ENCODE measurements at regions not wholly inside any gene's neighbourhood (a gene's known extent, or its start where the extent isn't known, plus 50 kb on each side); places are given as distances from the start of the nearest gene placed in this dataset.
A peak's percentile ranks its signal among the peaks of the same experiment; 100 is the strongest.

DNA sequence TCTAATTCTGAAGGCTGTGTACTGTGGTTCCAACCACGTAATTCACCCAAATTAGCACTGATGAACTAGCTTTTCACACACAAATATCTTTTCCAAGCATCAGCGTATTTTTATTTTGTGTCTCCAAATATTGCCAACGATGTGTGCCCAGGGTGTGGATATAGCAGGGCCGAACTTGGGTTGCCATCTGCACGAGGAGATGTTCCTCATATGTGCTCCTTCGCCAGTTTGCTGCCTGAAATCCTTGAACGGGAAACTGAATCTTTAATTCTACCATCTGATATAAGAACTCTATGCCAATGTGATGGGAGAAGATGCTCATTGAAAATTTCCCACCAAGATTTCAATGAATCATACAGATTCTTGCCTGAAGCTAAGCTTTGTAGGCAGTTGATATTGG is 121.5 kb upstream of the ZNF438 start:
- no peak overlapping the region for H3K4me3 ChIP-seq (ENCODE audit: low read depth in 1 of 3, low read length in 3 of 3)
- FAIRE-seq: no peak
- H3K27me3 ChIP-seq (ENCODE audit: control insufficient read depth in 3 of 3, insufficient read depth in 3 of 3, low read length in 3 of 3): no peaks in the 10 kb centered on the region
- DNase-seq: no peak
- no peak overlapping the region for H3K27ac ChIP-seq (ENCODE audit: low read depth in 1 of 3, low read length in 2 of 3)
- no peaks in the 10 kb centered on the region for H3K9me3 ChIP-seq (ENCODE audit: control insufficient read depth in 2 of 2, insufficient read depth in 1 of 2, low read depth in 1 of 2, low read length in 1 of 2)
- WGBS, 3 donors: 90 to 91% (median 90%) methylated on average over 7 of the region's 7 CpGs
- no peaks in the 10 kb centered on the region for H3K4me1 ChIP-seq (ENCODE audit: control insufficient read depth in 3 of 3, insufficient read depth in 2 of 3, low read depth in 1 of 3, low read length in 2 of 3)
- no peaks in the 10 kb centered on the region for H3K36me3 ChIP-seq (ENCODE audit: control insufficient read depth in 3 of 3, insufficient read depth in 2 of 3, low read depth in 1 of 3, low read length in 3 of 3)

DNA sequence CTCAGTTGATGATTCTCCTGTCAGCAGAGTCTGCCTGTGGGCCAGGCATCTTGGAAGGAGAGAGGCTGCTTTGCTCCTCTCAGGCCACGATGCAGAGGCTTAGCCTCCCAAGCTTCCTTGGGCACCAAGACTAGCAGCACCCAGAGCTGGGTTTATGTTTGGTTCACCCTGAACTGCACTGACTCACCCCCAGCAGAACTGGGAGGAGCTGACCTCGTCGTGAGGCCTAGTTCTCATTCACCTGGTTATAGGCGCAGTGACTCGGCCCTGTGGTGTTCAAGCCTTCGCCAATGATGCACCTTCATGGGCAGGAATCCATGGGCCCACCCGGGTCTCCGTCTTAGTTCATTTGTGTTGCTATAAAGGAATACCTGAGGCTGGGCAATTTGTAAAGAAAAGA is 122.0 kb upstream of the ZNF438 start:
- no peaks in the 10 kb centered on the region for H3K4me1 ChIP-seq (ENCODE audit: control insufficient read depth in 3 of 3, insufficient read depth in 2 of 3, low read depth in 1 of 3, low read length in 2 of 3)
- no peaks in the 10 kb centered on the region for H3K9me3 ChIP-seq (ENCODE audit: control insufficient read depth in 2 of 2, insufficient read depth in 1 of 2, low read depth in 1 of 2, low read length in 1 of 2)
- H3K27ac ChIP-seq (ENCODE audit: low read depth in 1 of 3, low read length in 2 of 3): no peak overlapping the region
- H3K27me3 ChIP-seq (ENCODE audit: control insufficient read depth in 3 of 3, insufficient read depth in 3 of 3, low read length in 3 of 3): no peaks in the 10 kb centered on the region
- WGBS, 3 donors: 88 to 92% (median 88%) methylated on average over 8 of the region's 8 CpGs
- H3K36me3 ChIP-seq (ENCODE audit: control insufficient read depth in 3 of 3, insufficient read depth in 2 of 3, low read depth in 1 of 3, low read length in 3 of 3): no peaks in the 10 kb centered on the region
- no peak overlapping the region for H3K4me3 ChIP-seq (ENCODE audit: low read depth in 1 of 3, low read length in 3 of 3)
- DNase-seq (no peak), FAIRE-seq (no peak)

GRCh38 chr10:31154996-31155395 is 123.3 kb upstream of the ZNF438 start:
- Histone ChIP-seq H3K36me3 (ENCODE audit: control insufficient read depth in 3 of 3, insufficient read depth in 2 of 3, low read depth in 1 of 3, low read length in 3 of 3) (no peaks in the 10 kb centered on the region), H3K4me1 (ENCODE audit: control insufficient read depth in 3 of 3, insufficient read depth in 2 of 3, low read depth in 1 of 3, low read length in 2 of 3) (no peaks in the 10 kb centered on the region), H3K27ac (ENCODE audit: low read depth in 1 of 3, low read length in 2 of 3) (no peak overlapping the region), H3K27me3 (ENCODE audit: control insufficient read depth in 3 of 3, insufficient read depth in 3 of 3, low read length in 3 of 3) (no peaks in the 10 kb centered on the region), H3K9me3 (ENCODE audit: control insufficient read depth in 2 of 2, insufficient read depth in 1 of 2, low read depth in 1 of 2, low read length in 1 of 2) (no peaks in the 10 kb centered on the region), H3K4me3 (ENCODE audit: low read depth in 1 of 3, low read length in 3 of 3) (no peak overlapping the region)
- FAIRE-seq: no peak
- WGBS, 3 donors: 59 to 68% (median 64%) methylated on average over 3 of the region's 3 CpGs
- no peak for DNase-seq

DNA sequence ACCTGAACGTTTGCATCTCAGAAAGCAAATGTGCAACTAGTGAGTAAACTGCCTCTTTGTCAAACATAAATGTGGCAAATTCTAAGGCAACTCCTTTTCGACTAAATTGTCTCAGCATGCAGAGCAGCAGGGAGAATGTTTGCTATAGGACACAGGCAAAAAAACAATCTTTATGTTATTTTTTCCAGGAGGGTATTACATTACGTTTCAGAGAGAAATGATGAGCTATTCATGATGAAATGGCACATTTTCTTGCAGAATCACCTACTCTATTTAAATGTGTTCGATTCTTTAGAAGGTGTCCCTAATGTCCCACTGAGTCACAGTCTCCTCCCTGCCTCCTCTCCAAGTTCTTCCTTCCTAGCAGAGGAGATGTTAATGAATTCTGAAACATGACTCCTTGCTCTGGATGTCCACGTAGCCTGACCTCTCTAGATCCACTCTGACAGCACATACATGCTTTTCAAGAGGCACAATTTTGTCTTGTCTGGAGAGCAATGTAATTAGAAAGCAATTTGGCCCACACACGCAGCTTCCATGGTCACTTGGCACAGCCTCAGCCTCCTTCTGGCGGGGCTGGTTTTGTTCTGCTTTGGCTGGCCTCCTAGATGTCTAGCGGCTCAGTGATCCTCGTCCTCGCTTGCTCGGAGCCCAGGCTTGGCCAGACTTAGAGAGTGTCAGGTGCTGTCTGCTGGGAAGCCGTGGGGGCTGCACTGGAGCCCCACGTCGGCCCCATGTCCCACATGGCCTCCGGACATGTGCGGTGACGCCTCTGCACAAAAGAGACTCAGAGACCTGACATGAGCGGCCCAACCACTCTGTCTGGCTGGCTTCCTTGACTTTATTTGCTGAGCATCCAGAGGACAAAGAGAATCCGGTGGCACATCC is 125.7 kb upstream of the ZNF438 start:
- H3K9me3 ChIP-seq (ENCODE audit: control insufficient read depth in 2 of 2, insufficient read depth in 1 of 2, low read depth in 1 of 2, low read length in 1 of 2): no peaks in the 10 kb centered on the region
- no peaks in the 10 kb centered on the region for H3K27me3 ChIP-seq (ENCODE audit: control insufficient read depth in 3 of 3, insufficient read depth in 3 of 3, low read length in 3 of 3)
- H3K4me1 ChIP-seq (ENCODE audit: control insufficient read depth in 3 of 3, insufficient read depth in 2 of 3, low read depth in 1 of 3, low read length in 2 of 3): no peaks in the 10 kb centered on the region
- H3K4me3 ChIP-seq (ENCODE audit: low read depth in 1 of 3, low read length in 3 of 3): no peak overlapping the region
- peak overlapping the region in 2 of 3 donors; percentile 37 to 57 for H3K27ac ChIP-seq (ENCODE audit: low read depth in 1 of 3, low read length in 2 of 3)
- WGBS, 3 donors: 58 to 72% (median 69%) methylated on average over 19 of the region's 19 CpGs
- DNase-seq (peak in 1 of 2 donors; percentile 33), FAIRE-seq (no peak)
- no peaks in the 10 kb centered on the region for H3K36me3 ChIP-seq (ENCODE audit: control insufficient read depth in 3 of 3, insufficient read depth in 2 of 3, low read depth in 1 of 3, low read length in 3 of 3)

DNA sequence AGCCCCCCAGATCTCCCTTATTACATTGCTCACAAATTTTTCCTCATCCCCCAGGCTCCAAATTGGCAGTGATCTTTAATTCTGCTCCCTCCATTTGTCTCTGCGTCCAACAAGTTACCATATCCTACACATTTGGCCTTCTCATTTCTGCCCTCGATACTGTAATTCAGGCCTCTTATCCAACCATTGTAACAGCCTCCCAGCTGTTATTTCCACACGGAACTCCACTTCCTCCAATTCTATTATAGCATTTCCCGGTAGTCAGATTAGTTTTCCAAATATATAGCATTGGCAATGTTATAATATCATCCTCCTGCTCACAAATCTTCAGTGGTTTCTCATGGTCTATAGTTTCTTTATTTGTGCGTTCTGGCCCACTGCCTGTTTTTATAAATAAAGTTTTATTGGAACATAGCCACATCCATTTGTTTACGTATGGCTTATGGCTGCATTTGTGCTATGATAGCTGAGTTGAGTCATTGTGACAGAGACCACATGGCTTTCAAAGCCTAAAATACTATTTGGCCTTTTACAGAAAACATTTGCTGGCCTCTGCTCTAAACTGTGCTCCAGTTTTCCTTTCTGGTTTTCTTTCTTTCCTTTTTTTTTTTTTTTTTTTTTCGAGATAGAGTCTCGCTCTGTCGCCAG is 126.5 kb upstream of the ZNF438 start:
- no peaks in the 10 kb centered on the region for H3K4me1 ChIP-seq (ENCODE audit: control insufficient read depth in 3 of 3, insufficient read depth in 2 of 3, low read depth in 1 of 3, low read length in 2 of 3)
- DNase-seq: no peak
- no peaks in the 10 kb centered on the region for H3K9me3 ChIP-seq (ENCODE audit: control insufficient read depth in 2 of 2, insufficient read depth in 1 of 2, low read depth in 1 of 2, low read length in 1 of 2)
- no peak overlapping the region for H3K4me3 ChIP-seq (ENCODE audit: low read depth in 1 of 3, low read length in 3 of 3)
- no peaks in the 10 kb centered on the region for H3K27me3 ChIP-seq (ENCODE audit: control insufficient read depth in 3 of 3, insufficient read depth in 3 of 3, low read length in 3 of 3)
- peak overlapping the region in 2 of 3 donors; percentile 37 to 57 for H3K27ac ChIP-seq (ENCODE audit: low read depth in 1 of 3, low read length in 2 of 3)
- FAIRE-seq: no peak
- H3K36me3 ChIP-seq (ENCODE audit: control insufficient read depth in 3 of 3, insufficient read depth in 2 of 3, low read depth in 1 of 3, low read length in 3 of 3): no peaks in the 10 kb centered on the region
- WGBS, 3 donors: 66 to 84% (median 79%) methylated on average over 8 to 9 of the region's 9 CpGs

GRCh38 chr10:31166606-31167005 is 134.9 kb upstream of the ZNF438 start:
- 91 to 95% (median 93%) methylated on average over 3 of the region's 3 CpGs for WGBS, 3 donors
- H3K9me3 ChIP-seq (ENCODE audit: control insufficient read depth in 2 of 2, insufficient read depth in 1 of 2, low read depth in 1 of 2, low read length in 1 of 2): peaks cover 2 to 18% of the 10 kb centered on the region in 2 donors
- no peak for DNase-seq
- H3K27ac ChIP-seq (ENCODE audit: low read depth in 1 of 3, low read length in 2 of 3): no peak overlapping the region
- no peaks in the 10 kb centered on the region for H3K36me3 ChIP-seq (ENCODE audit: control insufficient read depth in 3 of 3, insufficient read depth in 2 of 3, low read depth in 1 of 3, low read length in 3 of 3)
- no peaks in the 10 kb centered on the region for H3K4me1 ChIP-seq (ENCODE audit: control insufficient read depth in 3 of 3, insufficient read depth in 2 of 3, low read depth in 1 of 3, low read length in 2 of 3)
- H3K4me3 ChIP-seq (ENCODE audit: low read depth in 1 of 3, low read length in 3 of 3): no peak overlapping the region
- no peaks in the 10 kb centered on the region for H3K27me3 ChIP-seq (ENCODE audit: control insufficient read depth in 3 of 3, insufficient read depth in 3 of 3, low read length in 3 of 3)
- no peak for FAIRE-seq

DNA sequence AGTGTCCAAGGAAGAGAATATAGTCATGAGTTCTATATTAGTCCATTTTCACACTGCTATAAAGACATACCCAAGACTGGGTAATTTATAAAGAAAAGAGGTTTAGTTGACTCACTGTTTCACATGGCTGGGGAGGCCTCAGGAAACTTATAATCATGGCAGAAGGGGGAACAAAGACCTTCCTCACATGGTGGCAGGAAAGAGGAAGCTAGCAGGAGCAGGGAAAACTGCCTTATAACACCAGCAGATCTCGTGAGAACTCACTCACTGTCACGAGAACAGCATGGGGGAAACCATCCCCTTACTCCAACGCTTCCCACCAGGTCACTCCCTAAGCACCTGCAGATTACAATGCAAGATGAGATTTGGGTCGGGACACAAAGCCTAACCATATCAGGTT is 139.0 kb upstream of the ZNF438 start:
- Histone ChIP-seq H3K9me3 (ENCODE audit: control insufficient read depth in 2 of 2, insufficient read depth in 1 of 2, low read depth in 1 of 2, low read length in 1 of 2) (peaks cover 2 to 21% of the 10 kb centered on the region in 2 donors), H3K27ac (ENCODE audit: low read depth in 1 of 3, low read length in 2 of 3) (no peak overlapping the region), H3K4me3 (ENCODE audit: low read depth in 1 of 3, low read length in 3 of 3) (no peak overlapping the region), H3K36me3 (ENCODE audit: control insufficient read depth in 3 of 3, insufficient read depth in 2 of 3, low read depth in 1 of 3, low read length in 3 of 3) (no peaks in the 10 kb centered on the region), H3K27me3 (ENCODE audit: control insufficient read depth in 3 of 3, insufficient read depth in 3 of 3, low read length in 3 of 3) (no peaks in the 10 kb centered on the region), H3K4me1 (ENCODE audit: control insufficient read depth in 3 of 3, insufficient read depth in 2 of 3, low read depth in 1 of 3, low read length in 2 of 3) (no peaks in the 10 kb centered on the region)
- DNase-seq (no peak), FAIRE-seq (no peak)
- WGBS, 3 donors: 63 to 86% (median 72%) methylated on average over 4 of the region's 4 CpGs

- no peaks in the 10 kb centered on the region for H3K4me1 ChIP-seq (ENCODE audit: control insufficient read depth in 3 of 3, insufficient read depth in 2 of 3, low read depth in 1 of 3, low read length in 2 of 3)
- WGBS, 3 donors: 74 to 79% (median 77%) methylated on average over 4 of the region's 4 CpGs
- FAIRE-seq (no peak), DNase-seq (no peak)
- H3K36me3 ChIP-seq (ENCODE audit: control insufficient read depth in 3 of 3, insufficient read depth in 2 of 3, low read depth in 1 of 3, low read length in 3 of 3): no peaks in the 10 kb centered on the region
- no peak overlapping the region for H3K27ac ChIP-seq (ENCODE audit: low read depth in 1 of 3, low read length in 2 of 3)
- H3K4me3 ChIP-seq (ENCODE audit: low read depth in 1 of 3, low read length in 3 of 3): no peak overlapping the region
- H3K27me3 ChIP-seq (ENCODE audit: control insufficient read depth in 3 of 3, insufficient read depth in 3 of 3, low read length in 3 of 3): no peaks in the 10 kb centered on the region
- peaks cover 2 to 13% of the 10 kb centered on the region in 2 donors for H3K9me3 ChIP-seq (ENCODE audit: control insufficient read depth in 2 of 2, insufficient read depth in 1 of 2, low read depth in 1 of 2, low read length in 1 of 2)
Observed at GRCh38 chr10:31171402-31172083, 139.9 kb upstream of the ZNF438 start.

Data from small intestine (tissue), 7 donors.